Neural cell (in vitro differentiated cells): ENCODE measurements at regions not wholly inside any gene's neighbourhood (a gene's known extent, or its start where the extent isn't known, plus 50 kb on each side); places are given as distances from the start of the nearest gene placed in this dataset.

ENCODE experiments used
- EP300 ChIP-seq: fragments of 450-650 bp; conservative IDR thresholded peaks from 2 replicates; pipeline ENCODE4 v1.6.1; 2014; ENCODE audit warnings: antibody characterized with exemption, mild to moderate bottlenecking, moderate library complexity; ENCODE audit not compliant: poor library complexity, severe bottlenecking
- SMC3 ChIP-seq: fragments of 450-650 bp; conservative IDR thresholded peaks from 2 replicates; pipeline ENCODE4 v1.6.1; 2014; ENCODE audit warnings: antibody characterized with exemption, mild to moderate bottlenecking, moderate library complexity; ENCODE audit not compliant: poor library complexity
- TAF1 ChIP-seq: IDR thresholded peaks from 2 replicates; pipeline ENCODE4 v1.6.1; 2012; ENCODE audit warnings: low read depth
- TF ChIP-seq, protein P1 (sequence below): fragments of 450-650 bp; IDR thresholded peaks from 2 replicates; pipeline ENCODE4 v1.5.1; 2014; ENCODE audit warnings: antibody characterized with exemption, mild to moderate bottlenecking, moderate library complexity; ENCODE audit not compliant: poor library complexity, severe bottlenecking
- TF ChIP-seq, protein P2 (sequence below): IDR thresholded peaks from 2 replicates; pipeline ENCODE4 v1.6.1; 2012; ENCODE audit warnings: borderline replicate concordance

DNA sequence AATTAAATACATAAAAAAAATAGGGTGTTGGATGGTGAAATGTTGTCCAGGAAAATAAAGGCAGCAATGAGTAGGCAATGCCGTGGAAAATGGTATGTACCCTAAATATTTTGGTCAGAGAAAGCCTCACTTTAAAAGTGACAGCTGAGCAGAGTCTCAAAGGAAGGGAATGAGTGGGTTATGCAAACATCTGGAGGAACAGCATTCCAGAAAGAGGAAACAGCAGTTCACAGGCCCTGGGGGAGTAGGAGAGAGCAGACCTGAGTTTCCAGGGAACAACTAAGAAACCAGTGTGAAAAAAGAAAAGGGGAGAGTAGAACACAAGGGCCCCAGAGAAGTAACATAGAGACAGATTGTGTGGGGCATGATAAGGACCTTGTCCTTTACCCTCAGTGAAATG is 230.0 kb upstream of the CNTN3 start:
- TF ChIP-seq, protein P1, sequence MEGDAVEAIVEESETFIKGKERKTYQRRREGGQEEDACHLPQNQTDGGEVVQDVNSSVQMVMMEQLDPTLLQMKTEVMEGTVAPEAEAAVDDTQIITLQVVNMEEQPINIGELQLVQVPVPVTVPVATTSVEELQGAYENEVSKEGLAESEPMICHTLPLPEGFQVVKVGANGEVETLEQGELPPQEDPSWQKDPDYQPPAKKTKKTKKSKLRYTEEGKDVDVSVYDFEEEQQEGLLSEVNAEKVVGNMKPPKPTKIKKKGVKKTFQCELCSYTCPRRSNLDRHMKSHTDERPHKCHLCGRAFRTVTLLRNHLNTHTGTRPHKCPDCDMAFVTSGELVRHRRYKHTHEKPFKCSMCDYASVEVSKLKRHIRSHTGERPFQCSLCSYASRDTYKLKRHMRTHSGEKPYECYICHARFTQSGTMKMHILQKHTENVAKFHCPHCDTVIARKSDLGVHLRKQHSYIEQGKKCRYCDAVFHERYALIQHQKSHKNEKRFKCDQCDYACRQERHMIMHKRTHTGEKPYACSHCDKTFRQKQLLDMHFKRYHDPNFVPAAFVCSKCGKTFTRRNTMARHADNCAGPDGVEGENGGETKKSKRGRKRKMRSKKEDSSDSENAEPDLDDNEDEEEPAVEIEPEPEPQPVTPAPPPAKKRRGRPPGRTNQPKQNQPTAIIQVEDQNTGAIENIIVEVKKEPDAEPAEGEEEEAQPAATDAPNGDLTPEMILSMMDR, result no peak
- TF ChIP-seq TAF1 (no peak), EP300 (no peak), SMC3 (no peak)
- TF ChIP-seq, protein P2, sequence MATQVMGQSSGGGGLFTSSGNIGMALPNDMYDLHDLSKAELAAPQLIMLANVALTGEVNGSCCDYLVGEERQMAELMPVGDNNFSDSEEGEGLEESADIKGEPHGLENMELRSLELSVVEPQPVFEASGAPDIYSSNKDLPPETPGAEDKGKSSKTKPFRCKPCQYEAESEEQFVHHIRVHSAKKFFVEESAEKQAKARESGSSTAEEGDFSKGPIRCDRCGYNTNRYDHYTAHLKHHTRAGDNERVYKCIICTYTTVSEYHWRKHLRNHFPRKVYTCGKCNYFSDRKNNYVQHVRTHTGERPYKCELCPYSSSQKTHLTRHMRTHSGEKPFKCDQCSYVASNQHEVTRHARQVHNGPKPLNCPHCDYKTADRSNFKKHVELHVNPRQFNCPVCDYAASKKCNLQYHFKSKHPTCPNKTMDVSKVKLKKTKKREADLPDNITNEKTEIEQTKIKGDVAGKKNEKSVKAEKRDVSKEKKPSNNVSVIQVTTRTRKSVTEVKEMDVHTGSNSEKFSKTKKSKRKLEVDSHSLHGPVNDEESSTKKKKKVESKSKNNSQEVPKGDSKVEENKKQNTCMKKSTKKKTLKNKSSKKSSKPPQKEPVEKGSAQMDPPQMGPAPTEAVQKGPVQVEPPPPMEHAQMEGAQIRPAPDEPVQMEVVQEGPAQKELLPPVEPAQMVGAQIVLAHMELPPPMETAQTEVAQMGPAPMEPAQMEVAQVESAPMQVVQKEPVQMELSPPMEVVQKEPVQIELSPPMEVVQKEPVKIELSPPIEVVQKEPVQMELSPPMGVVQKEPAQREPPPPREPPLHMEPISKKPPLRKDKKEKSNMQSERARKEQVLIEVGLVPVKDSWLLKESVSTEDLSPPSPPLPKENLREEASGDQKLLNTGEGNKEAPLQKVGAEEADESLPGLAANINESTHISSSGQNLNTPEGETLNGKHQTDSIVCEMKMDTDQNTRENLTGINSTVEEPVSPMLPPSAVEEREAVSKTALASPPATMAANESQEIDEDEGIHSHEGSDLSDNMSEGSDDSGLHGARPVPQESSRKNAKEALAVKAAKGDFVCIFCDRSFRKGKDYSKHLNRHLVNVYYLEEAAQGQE, result no peak
